Activated CD8-positive, alpha-beta memory T cell treated with anti-CD3 and anti-CD28 coated beads for 36 hours (primary cell): ENCODE measurements at regions not wholly inside any gene's neighbourhood (a gene's known extent, or its start where the extent isn't known, plus 50 kb on each side); places are given as distances from the start of the nearest gene placed in this dataset.

Source experiments
- CTCF ChIA-PET: fragments of 350-600 bp; sonication (Branson Sonifier 250); formaldehyde crosslinking; loops from one replicate; lab custom pipeline; 2021; ENCODE audit warnings: antibody characterized with exemption; lab: Charles Lee
- POLR2A ChIA-PET: fragments of 350-600 bp; sonication (Branson Sonifier 250); formaldehyde crosslinking; loops from one replicate; lab custom pipeline; 2021; ENCODE audit warnings: antibody characterized with exemption; lab: Charles Lee

GRCh38 chr13:71118779-71119364 is 748.1 kb downstream of the DACH1 start:
- POLR2A ChIA-PET = no interaction called here

GRCh38 chr13:71117920-71118319 is 749.1 kb downstream of the DACH1 start:
- ChIA-PET CTCF (no interaction called here), POLR2A (no interaction called here)

More at GRCh38 chr13:71118779-71119364, 748.1 kb downstream of the DACH1 start:
- CTCF ChIA-PET = no interaction called here

GRCh38 chr13:71115301-71115700 is 751.7 kb downstream of the DACH1 start:
- CTCF ChIA-PET = no interaction called here
- POLR2A ChIA-PET = no interaction called here

GRCh38 chr13:71096421-71096820 is 770.6 kb downstream of the DACH1 start:
- ChIA-PET CTCF (no interaction called here), POLR2A (no interaction called here)

GRCh38 chr13:71090990-71091389 is 776.0 kb downstream of the DACH1 start:
- CTCF ChIA-PET = no interaction called here
- POLR2A ChIA-PET = no interaction called here

- ChIA-PET CTCF (no interaction called here), POLR2A (no interaction called here)
Observed at GRCh38 chr13:71089056-71089455, 777.9 kb downstream of the DACH1 start.

GRCh38 chr13:71087432-71087831 is 779.6 kb downstream of the DACH1 start:
- POLR2A ChIA-PET = no interaction called here
- CTCF ChIA-PET = no interaction called here

- ChIA-PET CTCF (no interaction called here), POLR2A (no interaction called here)
Observed at GRCh38 chr13:71087006-71087405, 780.0 kb downstream of the DACH1 start.

- ChIA-PET POLR2A (no interaction called here), CTCF (no interaction called here)
Observed at GRCh38 chr13:71082631-71083030, 784.4 kb downstream of the DACH1 start.

GRCh38 chr13:71079638-71080037 is 787.4 kb downstream of the DACH1 start:
- ChIA-PET CTCF (no interaction called here), POLR2A (no interaction called here)

GRCh38 chr13:71068041-71068440 is 799.0 kb downstream of the DACH1 start:
- CTCF ChIA-PET = no interaction called here
- POLR2A ChIA-PET = no interaction called here

GRCh38 chr13:71067165-71067815 is 799.7 kb downstream of the DACH1 start:
- ChIA-PET POLR2A (no interaction called here), CTCF (no interaction called here)

- POLR2A ChIA-PET = no interaction called here
Observed at GRCh38 chr13:71056581-71056980, 810.4 kb downstream of the DACH1 start.

GRCh38 chr13:71055644-71056043 is 811.4 kb downstream of the DACH1 start:
- ChIA-PET CTCF (no interaction called here), POLR2A (no interaction called here)

More at GRCh38 chr13:71056581-71056980, 810.4 kb downstream of the DACH1 start:
- CTCF ChIA-PET = no interaction called here

- ChIA-PET POLR2A (no interaction called here), CTCF (no interaction called here)
Observed at GRCh38 chr13:71055047-71055446, 812.0 kb downstream of the DACH1 start.

- POLR2A ChIA-PET = no interaction called here
- CTCF ChIA-PET = no interaction called here
Observed at GRCh38 chr13:71054358-71054757, 812.6 kb downstream of the DACH1 start.

GRCh38 chr13:71051573-71051972 is 815.4 kb downstream of the DACH1 start:
- ChIA-PET CTCF (no interaction called here), POLR2A (no interaction called here)

- CTCF ChIA-PET = no interaction called here
- POLR2A ChIA-PET = no interaction called here
Observed at GRCh38 chr13:71046360-71047079, 820.5 kb downstream of the DACH1 start.

- ChIA-PET CTCF (no interaction called here), POLR2A (no interaction called here)
Observed at GRCh38 chr13:71045101-71045500, 821.9 kb downstream of the DACH1 start.

GRCh38 chr13:71039440-71039839 is 827.6 kb downstream of the DACH1 start:
- ChIA-PET POLR2A (no interaction called here), CTCF (no interaction called here)

- POLR2A ChIA-PET = no interaction called here
- CTCF ChIA-PET = no interaction called here
Observed at GRCh38 chr13:71034018-71034417, 833.0 kb downstream of the DACH1 start.
